H1 (cell line): ENCODE measurements at regions not wholly inside any gene's neighbourhood (a gene's known extent, or its start where the extent isn't known, plus 50 kb on each side); places are given as distances from the start of the nearest gene placed in this dataset.

Experiments used
- CTCF ChIP-seq, 3 experiments: IDR thresholded peaks; 1 replicate in 2 of 3; 2 replicates in 1 of 3; pipeline versions ENCODE4 v1.5.1 to v1.6.1; 2011; ENCODE audit warnings: low read length in 3 of 3, mild to moderate bottlenecking in 3 of 3, inconsistent platforms in 2 of 3, low read depth in 1 of 3, moderate library complexity in 1 of 3; ENCODE audit not compliant: insufficient read depth in 1 of 3; ENCODE audit errors: control extremely low read depth in 1 of 3
- EP300 ChIP-seq, 2 experiments: IDR thresholded peaks; 1 replicate in 1 of 2; 2 replicates in 1 of 2; pipeline ENCODE4 v1.6.1; 2011 to 2012; ENCODE audit warnings: low read depth in 2 of 2, low read length in 2 of 2, mild to moderate bottlenecking in 2 of 2, borderline replicate concordance in 1 of 2, inconsistent platforms in 1 of 2, moderate library complexity in 1 of 2
- HDAC2 ChIP-seq, 2 experiments: fragments of 300-600 bp in 1 of 2; sonication (generic) in 1 of 2; IDR thresholded peaks; 2 replicates each; pipeline ENCODE4 v1.6.1; 2011 to 2012; ENCODE audit warnings: low read depth in 2 of 2, low read length in 2 of 2, mild to moderate bottlenecking in 2 of 2, moderate library complexity in 2 of 2, borderline replicate concordance in 1 of 2, inconsistent platforms in 1 of 2
- POLR2AphosphoS5 ChIP-seq: IDR thresholded peaks from 2 replicates; pipeline ENCODE4 v1.6.1; 2011; ENCODE audit warnings: low read depth, low read length
- SIRT6 ChIP-seq: IDR thresholded peaks from one replicate; pipeline ENCODE4 v1.7.1; 2012; ENCODE audit warnings: low read length, inconsistent platforms
- TAF1 ChIP-seq: IDR thresholded peaks from 2 replicates; pipeline ENCODE4 v1.6.1; 2011; ENCODE audit warnings: mild to moderate bottlenecking, low read depth, low read length

GRCh38 chr12:87283886-87284285 lies 745.3 kb downstream of the C12orf50 start:
- no peak for TF ChIP-seq HDAC2 (IDR thresholded peaks at IDR 0.05; ENCODE audit: borderline replicate concordance in 1 of 2, low read depth in 2 of 2, low read length in 2 of 2)
- no peak for TF ChIP-seq CTCF (IDR thresholded peaks at IDR 0.05; ENCODE audit: control extremely low read depth in 1 of 3, insufficient read depth in 1 of 3, low read depth in 1 of 3, low read length in 3 of 3)
- TF ChIP-seq POLR2AphosphoS5, result no peak
- no peak for TF ChIP-seq EP300 (IDR thresholded peaks at IDR 0.05; ENCODE audit: borderline replicate concordance in 1 of 2, low read depth in 2 of 2, low read length in 2 of 2)
- no peak for TF ChIP-seq SIRT6
- TF ChIP-seq TAF1, result no peak
